Jurkat, Clone E6-1 (cell line): ENCODE measurements at regions not wholly inside any gene's neighbourhood (a gene's known extent, or its start where the extent isn't known, plus 50 kb on each side); places are given as distances from the start of the nearest gene placed in this dataset.
A peak's percentile ranks its signal among the peaks of the same experiment; 100 is the strongest.

Experiments
- DNase-seq: peaks from one replicate; pipeline ENCODE4 v3.0.0-alpha.2; 2011; ENCODE audit warnings: low read depth, low spot score
- H3K4me3 ChIP-seq: 2 replicates; pipeline ENCODE4 v1.5.1; 2011; ENCODE audit warnings: mild to moderate bottlenecking, low read length, control low read depth, moderate library complexity

- no peak for DNase-seq
- H3K4me3 ChIP-seq, result no peak overlapping the region
Measured at GRCh38 chr11:112834277-112834755, 126.9 kb upstream of the NCAM1 start.

DNA sequence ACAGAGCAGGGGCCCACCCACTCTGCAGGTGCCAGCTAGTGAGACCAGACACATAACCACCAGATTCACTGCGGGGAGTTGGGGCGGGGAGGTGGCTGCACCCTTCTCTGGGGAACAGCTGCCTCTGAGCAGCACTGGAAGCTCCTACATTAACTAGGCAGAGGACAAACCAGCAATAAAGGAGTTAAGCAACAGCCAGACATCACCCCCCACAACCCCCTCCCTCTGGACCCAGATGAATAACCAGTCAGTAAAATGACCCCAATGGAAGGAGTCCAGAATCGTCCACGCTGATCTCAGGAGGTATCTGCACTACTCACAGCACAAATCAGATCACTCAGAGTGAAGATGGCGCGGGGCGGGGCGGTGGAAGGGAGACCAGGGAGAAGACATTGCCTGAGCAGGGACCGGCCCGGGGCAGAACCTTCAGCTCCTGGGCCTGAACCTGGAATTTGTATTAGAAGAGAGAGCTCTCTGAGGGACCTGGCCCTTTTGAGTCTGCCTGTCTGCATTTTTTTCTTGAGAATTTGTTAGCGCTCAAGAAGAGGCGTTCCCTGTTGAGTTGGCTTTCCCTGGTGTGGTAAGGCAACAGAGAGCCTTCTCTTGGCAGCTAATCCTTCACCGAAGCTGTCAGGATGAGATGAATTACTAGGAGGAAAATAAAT is 125.5 kb upstream of the NCAM1 start:
- H3K4me3 ChIP-seq, result no peak overlapping the region
- no peak for DNase-seq

- no peak overlapping the region for H3K4me3 ChIP-seq
- no peak for DNase-seq
Measured at GRCh38 chr11:112836256-112836602, 125.0 kb upstream of the NCAM1 start.

DNA sequence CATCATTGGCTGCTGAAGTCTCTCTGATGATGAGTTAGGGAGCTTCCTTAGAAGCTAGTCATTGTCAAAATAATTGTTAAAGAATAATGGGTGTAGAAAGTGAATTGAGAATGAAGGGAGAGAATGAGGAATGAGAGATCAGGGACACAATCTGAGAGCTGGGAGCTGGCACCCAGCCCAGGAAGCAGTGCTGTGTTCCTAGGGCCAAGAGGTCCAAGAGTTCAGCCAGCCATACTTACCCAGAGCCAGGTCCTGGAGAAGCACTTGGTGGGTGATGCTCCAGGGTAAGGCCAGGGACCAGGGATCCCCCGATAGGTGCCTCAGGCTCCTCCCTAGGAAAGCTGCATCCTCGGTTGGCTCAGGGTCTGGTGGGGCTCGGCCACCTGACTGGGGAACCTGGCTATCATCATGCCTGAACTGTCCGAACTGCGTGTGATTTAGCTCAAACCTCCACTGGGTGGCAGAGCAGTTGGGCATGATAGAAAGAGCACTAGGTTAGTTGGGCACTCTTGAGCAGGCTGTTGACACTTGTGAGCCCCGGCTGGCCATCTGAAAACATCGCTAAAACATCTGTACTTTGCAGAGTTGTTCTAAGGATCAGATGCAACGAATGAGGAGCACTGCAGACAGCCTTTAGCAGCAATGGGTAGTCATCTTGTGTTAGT is 123.9 kb upstream of the NCAM1 start:
- DNase-seq, result no peak
- no peak overlapping the region for H3K4me3 ChIP-seq

DNA sequence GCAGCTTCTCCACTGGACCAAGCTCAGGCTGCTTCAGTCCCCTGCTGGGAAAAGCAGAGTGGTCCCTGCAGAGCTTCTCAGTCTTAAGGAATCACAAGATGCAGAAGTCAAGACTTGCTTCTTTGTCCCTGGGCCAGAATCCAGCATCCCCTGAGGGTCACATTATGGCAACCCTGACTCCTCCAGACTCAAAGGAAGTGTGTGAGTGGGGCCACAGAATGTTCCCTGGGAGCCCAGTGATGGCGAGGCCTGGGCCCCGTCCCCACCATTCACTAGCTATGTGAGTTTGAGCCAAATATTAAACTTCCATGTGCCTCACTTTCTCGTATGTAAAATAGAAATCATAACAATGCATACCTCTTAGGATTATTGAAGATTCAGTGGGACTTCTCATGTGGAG is 122.2 kb upstream of the NCAM1 start:
- DNase-seq, result no peak
- no peak overlapping the region for H3K4me3 ChIP-seq

- no peak overlapping the region for H3K4me3 ChIP-seq
- no peak for DNase-seq
Measured at GRCh38 chr11:112841729-112842128, 119.5 kb upstream of the NCAM1 start.

DNA sequence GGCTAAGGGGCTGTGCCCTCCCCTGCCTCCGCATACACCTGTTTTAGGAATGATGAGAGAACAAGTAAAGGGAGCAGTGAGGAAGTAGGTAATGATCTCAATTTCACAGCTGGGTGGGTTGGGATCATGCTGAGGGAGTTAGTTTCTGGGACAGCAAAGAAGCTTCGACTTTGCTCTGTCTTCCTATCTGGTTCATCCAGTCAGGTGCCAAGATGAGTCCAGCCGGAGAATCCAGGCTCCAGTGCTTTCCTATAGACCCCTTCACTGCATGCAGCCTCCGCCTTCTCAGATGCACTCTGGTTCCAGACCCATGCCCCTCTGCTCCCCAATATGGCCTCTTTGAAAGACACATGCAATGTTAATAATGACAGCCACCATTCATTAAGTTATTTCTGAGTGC is 119.1 kb upstream of the NCAM1 start:
- DNase-seq, result no peak
- no peak overlapping the region for H3K4me3 ChIP-seq

DNA sequence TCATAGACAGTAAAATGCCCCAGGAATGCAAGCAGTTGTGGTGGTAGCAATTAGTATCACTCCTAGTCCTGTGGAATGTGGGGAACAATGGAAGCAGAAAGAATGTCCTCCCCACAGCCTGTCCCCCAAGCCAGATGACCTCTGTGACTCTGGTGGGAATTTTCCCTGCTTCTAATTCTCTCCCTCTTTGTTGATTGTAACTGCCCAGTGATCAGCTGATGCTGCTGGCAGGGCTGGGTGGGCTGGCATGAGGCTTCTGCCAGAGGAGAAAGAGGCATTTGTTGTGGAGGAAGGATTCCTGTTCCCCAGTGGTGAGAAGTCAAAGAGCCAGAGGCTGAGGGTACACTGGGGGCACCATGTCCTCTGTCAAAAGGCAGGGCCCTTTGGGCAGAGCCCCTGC is 116.7 kb upstream of the NCAM1 start:
- DNase-seq, result no peak
- no peak overlapping the region for H3K4me3 ChIP-seq

- H3K4me3 ChIP-seq, result no peak overlapping the region
- no peak for DNase-seq
Measured at GRCh38 chr11:112847568-112847967, 113.7 kb upstream of the NCAM1 start.

DNA sequence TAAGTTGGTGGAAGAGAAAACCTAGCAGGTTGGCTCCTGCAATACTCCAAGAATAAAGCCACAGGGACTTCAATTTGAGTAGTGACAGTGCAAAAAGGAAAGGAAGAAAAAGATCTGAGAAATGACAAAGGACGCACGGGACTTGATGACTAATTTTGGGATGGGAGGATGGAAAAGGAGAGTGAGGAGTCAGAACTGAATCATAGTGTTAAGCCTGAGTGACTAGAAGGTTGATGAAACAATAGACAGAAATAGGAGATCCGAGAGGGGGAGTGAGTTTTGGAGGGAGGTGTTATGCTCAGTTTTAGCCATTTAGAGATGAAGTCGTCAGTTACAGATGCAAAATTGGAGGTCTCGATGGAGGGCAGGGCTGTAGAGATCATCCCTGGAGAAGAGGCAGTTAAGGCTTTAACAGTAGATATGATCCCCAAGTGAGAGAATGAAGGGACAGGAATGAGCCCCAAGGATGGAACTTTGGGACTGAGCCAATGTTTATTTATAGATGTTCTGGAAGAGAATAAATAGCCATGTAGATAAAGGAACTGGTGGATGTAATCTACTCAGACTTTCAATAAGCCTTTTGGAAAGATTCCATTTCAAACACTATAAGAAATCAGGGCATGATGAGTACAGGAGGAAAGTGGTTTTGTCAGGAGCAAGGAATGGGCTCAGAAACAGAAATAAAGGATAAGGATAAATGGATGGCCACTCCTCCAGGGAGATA is 108.9 kb upstream of the NCAM1 start:
- no peak for DNase-seq
- H3K4me3 ChIP-seq, result no peak overlapping the region

DNA sequence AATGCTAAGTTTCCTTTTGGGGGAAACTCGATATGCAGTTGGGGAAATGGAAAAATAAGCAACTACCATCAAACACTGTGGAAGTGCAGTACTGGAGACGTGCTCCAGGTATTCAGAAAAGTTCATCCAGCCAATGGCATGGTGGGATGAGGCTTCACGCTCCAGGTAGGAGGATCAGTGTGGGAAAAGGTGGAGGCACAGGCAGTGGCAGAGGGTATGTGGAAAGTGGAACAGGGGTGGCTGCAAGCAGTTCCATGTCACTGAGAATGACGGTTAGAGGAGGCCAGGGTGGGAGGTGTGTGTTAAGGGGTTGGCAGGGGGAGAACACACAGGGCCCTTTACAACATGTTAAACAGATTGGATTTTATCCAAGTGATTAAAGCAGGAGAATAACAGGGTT is 105.1 kb upstream of the NCAM1 start:
- H3K4me3 ChIP-seq, result no peak overlapping the region
- DNase-seq, result no peak

- no peak for DNase-seq
- H3K4me3 ChIP-seq, result no peak overlapping the region
Measured at GRCh38 chr11:112856591-112856990, 104.6 kb upstream of the NCAM1 start.

DNA sequence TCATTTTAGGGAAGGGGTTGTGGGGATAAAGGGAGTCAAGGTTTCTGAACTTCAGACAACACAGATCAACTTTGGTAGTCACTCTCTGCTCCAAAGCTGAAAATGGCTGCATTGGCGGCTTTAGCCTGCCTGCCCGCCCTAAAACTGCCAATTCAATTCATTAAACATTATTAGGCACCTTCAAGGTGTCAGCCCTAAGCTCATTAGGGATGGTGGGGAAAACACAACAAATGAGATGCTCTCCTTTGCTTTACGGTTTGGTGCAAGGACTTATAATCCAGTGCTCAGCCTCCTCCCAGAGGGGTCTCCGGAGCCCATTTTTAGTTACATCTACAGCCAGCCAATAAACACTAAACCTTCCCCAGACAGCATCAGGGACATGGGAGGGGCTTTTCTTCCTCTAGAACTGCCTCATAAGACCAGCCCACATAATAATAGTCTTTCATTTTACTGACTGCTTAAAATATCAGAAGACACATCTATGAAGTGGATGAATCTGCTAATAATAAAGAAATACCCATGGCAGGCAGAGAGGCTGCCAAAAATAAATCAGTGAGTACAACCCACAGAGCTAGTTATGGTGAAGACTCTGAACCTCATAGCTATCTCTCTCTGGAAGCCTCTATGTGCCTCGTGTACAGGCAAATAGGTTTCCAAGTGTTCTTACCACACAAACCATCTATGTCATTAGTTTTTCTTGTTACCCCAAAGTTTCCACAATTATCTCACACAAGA is 102.8 kb upstream of the NCAM1 start:
- no peak for DNase-seq
- no peak overlapping the region for H3K4me3 ChIP-seq

GRCh38 chr11:112859787-112860186 is 101.4 kb upstream of the NCAM1 start:
- DNase-seq, result no peak

GRCh38 chr11:112861356-112861755 is 99.9 kb upstream of the NCAM1 start:
- no peak for DNase-seq
- H3K4me3 ChIP-seq, result no peak overlapping the region

More at GRCh38 chr11:112859787-112860186, 101.4 kb upstream of the NCAM1 start:
- H3K4me3 ChIP-seq, result no peak overlapping the region

GRCh38 chr11:112863305-112863704 is 97.9 kb upstream of the NCAM1 start:
- H3K4me3 ChIP-seq, result no peak overlapping the region

DNA sequence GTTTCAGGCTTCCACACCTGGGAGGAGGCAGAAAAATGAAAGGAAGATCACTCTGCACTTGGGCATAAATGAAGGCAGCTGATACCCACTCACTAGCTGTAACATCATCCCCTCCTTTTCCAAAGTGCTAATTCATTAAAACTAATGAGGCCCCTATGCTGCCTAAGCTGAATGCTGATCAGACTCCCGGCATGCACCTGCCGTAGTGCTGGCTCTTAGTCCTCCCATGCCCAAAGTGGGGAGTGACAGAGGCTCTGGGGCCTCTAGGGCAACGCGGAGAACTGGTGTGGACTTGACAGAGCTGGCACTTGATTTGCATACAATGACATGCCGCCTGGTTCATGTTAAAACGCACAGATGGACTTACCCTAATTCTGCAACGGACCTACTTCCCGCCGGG is 96.5 kb upstream of the NCAM1 start:
- no peak overlapping the region for H3K4me3 ChIP-seq
- DNase-seq, result no peak

More at GRCh38 chr11:112863305-112863704, 97.9 kb upstream of the NCAM1 start:
- DNase-seq, result no peak

- DNase-seq, result no peak
- no peak overlapping the region for H3K4me3 ChIP-seq
Measured at GRCh38 chr11:112871909-112872500, 89.2 kb upstream of the NCAM1 start.

DNA sequence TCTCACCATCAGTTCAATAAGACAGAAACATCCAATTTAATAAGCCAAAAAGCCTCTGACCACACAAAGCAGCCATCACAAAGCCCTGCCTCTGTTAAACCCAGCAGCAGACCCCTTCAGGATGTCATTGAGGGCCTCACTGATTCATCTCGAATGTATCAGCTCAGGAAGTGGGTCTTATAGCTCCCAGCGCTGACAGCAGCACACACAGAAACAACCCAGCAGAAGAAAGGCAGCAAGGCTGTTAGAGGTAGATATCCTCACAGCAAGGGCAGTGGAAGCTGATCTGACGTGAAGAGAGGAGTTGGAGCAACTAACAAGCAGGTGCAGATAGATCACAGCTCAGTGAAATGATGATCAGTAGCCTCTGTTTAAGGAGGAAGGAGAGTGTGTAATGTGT is 86.2 kb upstream of the NCAM1 start:
- H3K4me3 ChIP-seq, result no peak overlapping the region
- peak; percentile 55 for DNase-seq
